ENCODE measurements at regions not wholly inside any gene's neighbourhood (a gene's known extent, or its start where the extent isn't known, plus 50 kb on each side); places are given as distances from the start of the nearest gene placed in this dataset.
"Not testable (repeated sequence)": the region's sequence is repeated elsewhere in the genome, so short reads cannot be mapped to it uniquely, and the experiment has no call there.

DNA sequence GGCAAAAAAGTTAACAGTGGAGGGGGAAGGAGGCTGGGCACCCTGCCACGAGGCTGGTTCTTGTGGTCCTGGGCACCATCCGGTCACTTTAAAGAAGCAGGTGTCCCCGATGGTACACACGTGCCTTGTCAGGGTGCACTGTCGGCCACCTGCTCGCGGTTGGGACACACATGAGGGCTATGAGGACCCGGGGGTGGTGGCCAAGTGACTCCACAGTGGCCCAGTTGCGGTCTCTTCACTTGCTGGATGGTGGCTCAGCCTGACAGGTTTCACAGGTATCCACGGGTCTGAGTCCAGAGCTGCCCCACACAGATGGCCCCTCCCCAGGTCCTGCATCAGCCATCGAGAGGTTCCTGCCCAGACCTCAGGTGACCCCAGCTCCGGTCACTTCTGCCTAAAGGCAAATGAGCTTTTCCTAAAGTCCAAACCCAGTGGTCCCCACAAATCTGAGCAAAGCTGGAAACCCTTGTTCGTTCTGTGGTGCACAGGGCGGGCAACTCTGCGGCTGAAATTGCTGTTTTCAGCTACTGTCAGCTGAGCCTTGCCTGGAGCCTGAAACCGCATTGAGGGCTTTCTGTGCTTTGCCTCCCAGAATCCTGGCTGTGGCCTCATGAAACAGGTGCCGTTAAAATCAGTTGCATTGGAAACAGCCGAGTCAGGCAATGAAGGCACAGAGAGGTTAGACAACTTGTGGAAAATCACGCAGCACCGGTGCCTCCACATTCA is 144.0 kb downstream of the LAT start:
- H3K36me3 ChIP-seq (ENCODE audit: low read depth, missing control alignments); H3K27me3 ChIP-seq; intact Hi-C loops (cut with DNase I; ENCODE audit: low total_unique reads); H3K4me3 ChIP-seq; H3K9me3 ChIP-seq; DNase-seq; H3K27ac ChIP-seq: not testable (repeated sequence)
- peaks cover 12% of the 10 kb centered on the region for H3K4me1 ChIP-seq
- 70% methylated on average over 10 to 19 of the region's 20 CpGs for WGBS, 2 donors

DNA sequence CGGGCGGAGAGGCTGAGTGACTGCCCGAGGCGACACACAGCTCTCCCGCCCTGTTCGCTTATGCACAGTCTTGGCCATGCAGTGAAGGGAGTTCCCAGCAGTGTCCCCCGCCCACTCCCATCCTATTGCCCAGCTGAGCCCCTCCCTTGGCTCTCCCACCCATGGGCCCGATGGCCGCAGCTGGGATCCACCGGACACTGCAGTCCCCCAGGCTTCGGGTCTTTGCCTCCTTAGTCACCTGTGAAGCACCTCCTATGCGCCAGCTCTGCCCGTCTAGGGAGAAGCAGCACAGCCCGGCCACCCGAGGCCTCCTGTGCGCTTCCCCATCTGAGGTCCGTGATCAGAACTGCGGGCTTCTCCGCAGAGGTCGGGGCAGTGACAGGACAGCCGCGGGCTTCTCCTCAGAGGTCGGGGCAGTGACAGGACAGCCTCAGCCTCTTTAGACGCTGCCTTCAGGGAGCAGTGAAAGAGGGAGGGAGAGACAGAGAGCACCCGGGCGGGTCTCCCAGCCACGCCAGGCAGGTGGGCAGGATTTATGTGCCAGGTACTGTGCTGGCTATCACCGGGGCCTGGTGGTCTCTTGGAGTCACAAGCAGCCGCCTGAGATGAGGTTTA is 143.1 kb downstream of the LAT start:
- H3K9me3 ChIP-seq; DNase-seq; H3K27ac ChIP-seq; H3K36me3 ChIP-seq (ENCODE audit: low read depth, missing control alignments); H3K4me3 ChIP-seq; H3K27me3 ChIP-seq; intact Hi-C loops (cut with DNase I; ENCODE audit: low total_unique reads): not testable (repeated sequence)
- peaks cover 12% of the 10 kb centered on the region for H3K4me1 ChIP-seq
- whole genome bisulfite sequencing, 2 donors, result 78 to 86% methylated on average over 23 to 29 of the region's 29 CpGs

DNA sequence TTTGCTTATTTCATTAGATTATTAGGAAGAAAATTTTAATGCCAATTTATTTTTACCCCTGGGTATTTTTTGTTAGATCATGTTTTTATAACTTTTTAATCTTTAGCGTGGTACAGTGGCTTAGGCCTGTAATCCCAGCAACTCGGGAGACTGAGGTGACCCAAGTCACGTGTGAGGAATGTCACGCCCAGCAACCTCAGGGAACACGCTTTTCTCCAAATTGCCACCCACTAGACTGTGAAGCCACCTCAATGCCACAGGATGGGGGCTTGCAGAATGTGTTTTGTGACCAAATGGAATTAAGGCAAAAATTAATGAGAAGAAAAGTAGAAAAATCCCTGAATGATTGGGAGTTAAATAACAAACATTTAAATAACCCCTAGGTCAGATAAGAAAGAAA is 141.8 kb downstream of the LAT start:
- Histone ChIP-seq H3K36me3 (ENCODE audit: low read depth, missing control alignments) (no peaks in the 10 kb centered on the region), H3K27ac (no peak overlapping the region), H3K9me3 (no peaks in the 10 kb centered on the region), H3K4me1 (peaks cover 12% of the 10 kb centered on the region), H3K4me3 (no peak overlapping the region), H3K27me3 (no peaks in the 10 kb centered on the region)
- WGBS, 2 donors, result 64 to 72% methylated on average over 5 of the region's 5 CpGs
- TF ChIP-seq POLR2A (IDR thresholded peaks at IDR 0.05), result no peak
- TF ChIP-seq, protein P1, sequence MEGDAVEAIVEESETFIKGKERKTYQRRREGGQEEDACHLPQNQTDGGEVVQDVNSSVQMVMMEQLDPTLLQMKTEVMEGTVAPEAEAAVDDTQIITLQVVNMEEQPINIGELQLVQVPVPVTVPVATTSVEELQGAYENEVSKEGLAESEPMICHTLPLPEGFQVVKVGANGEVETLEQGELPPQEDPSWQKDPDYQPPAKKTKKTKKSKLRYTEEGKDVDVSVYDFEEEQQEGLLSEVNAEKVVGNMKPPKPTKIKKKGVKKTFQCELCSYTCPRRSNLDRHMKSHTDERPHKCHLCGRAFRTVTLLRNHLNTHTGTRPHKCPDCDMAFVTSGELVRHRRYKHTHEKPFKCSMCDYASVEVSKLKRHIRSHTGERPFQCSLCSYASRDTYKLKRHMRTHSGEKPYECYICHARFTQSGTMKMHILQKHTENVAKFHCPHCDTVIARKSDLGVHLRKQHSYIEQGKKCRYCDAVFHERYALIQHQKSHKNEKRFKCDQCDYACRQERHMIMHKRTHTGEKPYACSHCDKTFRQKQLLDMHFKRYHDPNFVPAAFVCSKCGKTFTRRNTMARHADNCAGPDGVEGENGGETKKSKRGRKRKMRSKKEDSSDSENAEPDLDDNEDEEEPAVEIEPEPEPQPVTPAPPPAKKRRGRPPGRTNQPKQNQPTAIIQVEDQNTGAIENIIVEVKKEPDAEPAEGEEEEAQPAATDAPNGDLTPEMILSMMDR (IDR thresholded peaks at IDR 0.05), result no peak
- DNase-seq, result no peak
- intact Hi-C loops (cut with DNase I; ENCODE audit: low total_unique reads), result no loop called here

DNA sequence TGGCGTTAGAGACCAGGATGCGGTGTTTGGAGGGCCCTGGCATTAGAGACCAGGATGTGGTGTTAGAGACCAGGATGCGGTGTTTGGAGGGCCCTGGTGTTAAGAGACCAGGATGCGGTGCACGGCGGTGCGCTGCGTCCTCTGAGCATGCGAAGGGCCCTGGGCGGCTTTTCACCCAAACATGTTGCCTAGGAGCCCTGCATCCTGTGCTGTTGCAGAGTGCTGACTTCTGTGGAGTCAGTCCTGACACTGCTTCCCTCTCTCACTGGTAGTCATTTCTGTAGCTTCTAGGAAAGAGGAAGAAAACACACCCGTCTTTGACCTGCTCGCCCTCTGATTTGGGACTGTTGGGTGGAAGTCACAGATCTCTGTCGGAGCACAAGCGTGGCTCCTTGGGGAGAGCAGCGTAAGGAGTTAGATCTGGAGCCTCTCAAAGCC is 141.2 kb downstream of the LAT start:
- Histone ChIP-seq H3K9me3 (no peaks in the 10 kb centered on the region), H3K27ac (no peak overlapping the region), H3K36me3 (ENCODE audit: low read depth, missing control alignments) (no peaks in the 10 kb centered on the region), H3K27me3 (no peaks in the 10 kb centered on the region), H3K4me3 (no peak overlapping the region), H3K4me1 (peaks cover 12% of the 10 kb centered on the region)
- WGBS, 2 donors, result 94% methylated on average over 15 of the region's 15 CpGs
- intact Hi-C loops (cut with DNase I; ENCODE audit: low total_unique reads), result no loop called here
- no peak for TF ChIP-seq POLR2A (IDR thresholded peaks at IDR 0.05)
- TF ChIP-seq, protein P1 (IDR thresholded peaks at IDR 0.05), result no peak
- no peak for DNase-seq

DNA sequence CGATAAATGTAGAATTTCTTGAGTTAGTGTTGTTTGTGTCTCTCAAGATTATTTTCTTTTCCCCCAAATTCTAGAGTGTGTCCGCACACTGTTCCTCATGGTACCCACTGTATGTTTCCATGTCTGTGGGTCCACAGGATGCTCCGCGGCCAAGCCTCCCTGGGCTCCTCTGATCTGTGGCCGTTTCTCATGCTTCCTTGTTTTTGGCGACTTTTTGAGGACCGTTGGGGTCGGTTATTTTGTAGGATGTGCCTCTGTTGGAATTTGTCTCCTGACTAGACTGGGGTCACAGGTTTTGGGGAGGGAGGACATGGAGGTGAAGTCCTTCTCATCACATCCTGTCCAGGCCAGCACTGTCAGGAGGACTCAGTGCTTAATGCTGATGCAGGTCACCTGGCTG is 140.0 kb downstream of the LAT start:
- no peak for DNase-seq
- intact Hi-C loops (cut with DNase I; ENCODE audit: low total_unique reads), result no loop called here
- H3K36me3 ChIP-seq (ENCODE audit: low read depth, missing control alignments), result no peaks in the 10 kb centered on the region
- no peaks in the 10 kb centered on the region for H3K9me3 ChIP-seq
- H3K4me1 ChIP-seq, result peaks cover 5% of the 10 kb centered on the region
- 90 to 97% methylated on average over 8 of the region's 8 CpGs for WGBS, 2 donors
- H3K4me3 ChIP-seq, result no peak overlapping the region
- no peak overlapping the region for H3K27ac ChIP-seq
- H3K27me3 ChIP-seq, result no peaks in the 10 kb centered on the region
- TF ChIP-seq, protein P1 (IDR thresholded peaks at IDR 0.05), result no peak
- no peak for TF ChIP-seq POLR2A (IDR thresholded peaks at IDR 0.05)

DNA sequence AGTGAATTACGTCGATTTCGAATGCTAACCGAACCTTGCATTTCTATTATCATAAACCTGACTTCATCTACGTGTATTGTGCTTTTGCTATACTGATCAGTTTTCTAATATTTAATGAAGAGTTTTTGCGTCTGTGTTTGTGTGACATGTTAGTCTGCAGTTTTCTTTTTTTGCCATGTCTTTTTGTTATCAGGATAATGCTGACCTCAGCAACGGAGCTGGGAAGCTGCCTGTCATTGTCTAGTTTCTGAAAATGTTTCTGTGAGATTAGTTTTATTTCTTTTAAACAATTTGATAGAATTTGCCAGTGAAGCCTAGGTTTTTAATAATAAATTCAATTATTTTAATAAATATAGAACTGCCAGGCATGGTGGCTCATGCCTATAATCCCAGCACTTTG is 139.3 kb downstream of the LAT start:
- H3K4me1 ChIP-seq; H3K9me3 ChIP-seq; H3K4me3 ChIP-seq; H3K27me3 ChIP-seq; DNase-seq; H3K36me3 ChIP-seq (ENCODE audit: low read depth, missing control alignments); intact Hi-C loops (cut with DNase I; ENCODE audit: low total_unique reads); H3K27ac ChIP-seq: not testable (repeated sequence)
- 88 to 95% methylated on average over 7 of the region's 7 CpGs for WGBS, 2 donors

DNA sequence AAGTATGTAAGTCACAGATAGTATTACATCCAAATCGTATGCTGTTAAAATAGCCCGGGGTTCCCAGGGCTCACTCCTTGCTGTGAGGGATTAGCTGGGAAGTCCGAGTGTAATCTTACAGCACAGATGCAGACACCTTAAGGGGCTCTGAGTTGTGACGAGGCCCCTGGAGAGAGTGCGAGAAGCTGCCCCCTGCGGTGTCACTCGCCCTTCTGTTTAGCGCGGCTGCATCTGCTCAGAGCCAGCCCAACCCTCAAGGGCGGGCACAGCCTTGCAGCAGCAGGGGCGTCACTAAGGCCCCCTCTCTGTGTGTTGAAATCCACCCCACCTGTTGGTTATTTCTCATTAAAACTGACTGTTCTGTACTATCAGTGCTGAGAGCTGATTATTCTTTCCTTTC is 135.8 kb downstream of the LAT start:
- H3K4me1 ChIP-seq; H3K4me3 ChIP-seq; DNase-seq; H3K36me3 ChIP-seq (ENCODE audit: low read depth, missing control alignments); H3K9me3 ChIP-seq; intact Hi-C loops (cut with DNase I; ENCODE audit: low total_unique reads); H3K27me3 ChIP-seq; H3K27ac ChIP-seq: not testable (repeated sequence)
- WGBS, 2 donors, result 81 to 94% methylated on average over 10 to 11 of the region's 11 CpGs

DNA sequence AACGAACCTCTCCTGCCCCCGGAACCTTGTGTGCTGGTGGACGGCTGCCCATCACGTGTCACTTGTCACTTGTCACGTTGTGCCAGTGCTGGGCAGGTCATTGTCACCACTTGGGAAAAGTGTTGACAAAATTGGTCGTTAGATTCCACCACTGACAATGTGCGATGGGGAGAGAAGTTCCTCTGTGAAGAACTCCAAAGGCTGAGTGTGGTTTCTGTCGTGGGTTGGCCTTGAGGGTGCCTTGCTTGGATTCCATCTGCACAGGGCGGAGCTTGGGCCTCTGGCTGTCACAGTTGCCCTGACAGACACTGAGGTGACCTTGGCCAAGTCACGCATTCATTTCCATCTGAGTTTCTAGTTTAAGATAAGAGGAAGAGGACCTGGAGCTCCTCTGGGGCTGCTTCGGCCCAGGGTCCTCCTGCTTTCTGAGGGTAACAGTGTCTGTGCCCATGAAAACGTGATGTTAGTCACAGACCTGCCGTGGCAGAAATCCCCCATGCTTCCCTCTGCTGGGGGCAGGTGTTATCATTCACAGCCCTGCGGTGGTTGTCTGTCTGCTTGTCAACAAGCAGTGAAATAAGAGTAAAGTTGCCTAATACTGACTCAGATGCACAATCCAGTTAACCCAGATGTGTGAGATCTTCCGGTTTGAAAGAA is 133.6 kb downstream of the LAT start:
- 60 to 80% methylated on average over 12 to 15 of the region's 15 CpGs for WGBS, 2 donors
- DNase-seq, result peak; percentile 66

More for the DNA sequence above, 133.6 kb downstream of the LAT start:
- H3K4me1 ChIP-seq; H3K27me3 ChIP-seq; intact Hi-C loops (cut with DNase I; ENCODE audit: low total_unique reads); H3K27ac ChIP-seq; H3K36me3 ChIP-seq (ENCODE audit: low read depth, missing control alignments); H3K9me3 ChIP-seq; H3K4me3 ChIP-seq: not testable (repeated sequence)

All from testis (tissue), 2 donors.